ENCODE measurements at regions not wholly inside any gene's neighbourhood (a gene's known extent, or its start where the extent isn't known, plus 50 kb on each side); places are given as distances from the start of the nearest gene placed in this dataset.

GRCh38 chr3:56960234-56960917 lies 100.1 kb upstream of the SPATA12 start:
- no peak for TF ChIP-seq EZH2 (IDR thresholded peaks at IDR 0.05; ENCODE audit: borderline replicate concordance, low read length)
- no peak for TF ChIP-seq CTCF (IDR thresholded peaks at IDR 0.05; ENCODE audit: low read length)
